ENCODE measurements at regions not wholly inside any gene's neighbourhood (a gene's known extent, or its start where the extent isn't known, plus 50 kb on each side); places are given as distances from the start of the nearest gene placed in this dataset.

- ATAC-seq (no peak), DNase-seq (no peak)
- no peak for TF ChIP-seq CTCF (IDR thresholded peaks at IDR 0.05)
- Mint-ChIP-seq H3K9me3 (no peaks in the 10 kb centered on the region), H3K4me1 (ENCODE audit: low read depth) (peaks cover 18% of the 10 kb centered on the region), H3K4me3 (no peak overlapping the region), H3K27ac (no peak overlapping the region), H3K27me3 (peaks cover 13% of the 10 kb centered on the region), H3K36me3 (ENCODE audit: low read depth) (no peaks in the 10 kb centered on the region)
- intact Hi-C loops (cut with micrococcal nuclease) = loop anchor here (5.0 to 10.0 kb wide), 4 partner anchors 168 to 558 kb away; no protein-coding TSS in a partner anchor
- POLR2A ChIA-PET = no interaction called here
- CTCF ChIA-PET = interaction anchor here (1.8 to 7.6 kb wide), 5 partner anchors 13 to 557 kb away, joined by 4 to 73 read pairs (median 23); partner anchors contain the start of gene CCDC71L
Measured at GRCh38 chr7:106179256-106179655, 67.1 kb upstream of the SYPL1 start.

- H3K9me3 Mint-ChIP-seq = no peaks in the 10 kb centered on the region
- no peak for TF ChIP-seq CTCF (IDR thresholded peaks at IDR 0.05)
- H3K36me3 Mint-ChIP-seq (ENCODE audit: low read depth) = no peaks in the 10 kb centered on the region
- no peak overlapping the region for H3K4me3 Mint-ChIP-seq
- ChIA-PET CTCF (interaction anchor here (0.9 to 7.6 kb wide), 6 partner anchors 12 to 558 kb away, joined by 3 to 73 read pairs (median 22); partner anchors contain the start of gene CCDC71L), POLR2A (interaction anchor here (0.8 kb wide), 1 partner anchor 106 kb away, joined by 3 read pairs; the partner anchor contains the start of gene NAMPT)
- intact Hi-C loops (cut with micrococcal nuclease) = loop anchor here (5.0 to 10.0 kb wide), 4 partner anchors 169 to 559 kb away; no protein-coding TSS in a partner anchor
- peaks cover 12% of the 10 kb centered on the region for H3K4me1 Mint-ChIP-seq (ENCODE audit: low read depth)
- no peak overlapping the region for H3K27ac Mint-ChIP-seq
- ATAC-seq = no peak
- DNase-seq = peak; percentile 20
- peaks cover 13% of the 10 kb centered on the region for H3K27me3 Mint-ChIP-seq
Measured at GRCh38 chr7:106178593-106179134, 66.6 kb upstream of the SYPL1 start.

- DNase-seq = no peak
- H3K27me3 Mint-ChIP-seq = peaks cover 13% of the 10 kb centered on the region
- ChIA-PET POLR2A (interaction anchor here (0.6 to 0.8 kb wide), 2 partner anchors 27 to 107 kb away, joined by 3 to 6 read pairs; partner anchors contain the start of gene NAMPT), CTCF (interaction anchor here (0.7 to 7.6 kb wide), 32 partner anchors 9 to 570 kb away, joined by 3 to 73 read pairs (median 6); partner anchors contain the start of gene CCDC71L)
- no peak overlapping the region for H3K27ac Mint-ChIP-seq
- H3K9me3 Mint-ChIP-seq = no peaks in the 10 kb centered on the region
- ATAC-seq = no peak
- peaks cover 10% of the 10 kb centered on the region for H3K4me1 Mint-ChIP-seq (ENCODE audit: low read depth)
- no peaks in the 10 kb centered on the region for H3K36me3 Mint-ChIP-seq (ENCODE audit: low read depth)
- no peak overlapping the region for H3K4me3 Mint-ChIP-seq
- TF ChIP-seq CTCF (IDR thresholded peaks at IDR 0.05) = no peak
- intact Hi-C loops (cut with micrococcal nuclease) = loop anchor here (2.0 to 10.0 kb wide), 5 partner anchors 169 to 559 kb away; no protein-coding TSS in a partner anchor
Measured at GRCh38 chr7:106177738-106178592, 65.9 kb upstream of the SYPL1 start.

DNA sequence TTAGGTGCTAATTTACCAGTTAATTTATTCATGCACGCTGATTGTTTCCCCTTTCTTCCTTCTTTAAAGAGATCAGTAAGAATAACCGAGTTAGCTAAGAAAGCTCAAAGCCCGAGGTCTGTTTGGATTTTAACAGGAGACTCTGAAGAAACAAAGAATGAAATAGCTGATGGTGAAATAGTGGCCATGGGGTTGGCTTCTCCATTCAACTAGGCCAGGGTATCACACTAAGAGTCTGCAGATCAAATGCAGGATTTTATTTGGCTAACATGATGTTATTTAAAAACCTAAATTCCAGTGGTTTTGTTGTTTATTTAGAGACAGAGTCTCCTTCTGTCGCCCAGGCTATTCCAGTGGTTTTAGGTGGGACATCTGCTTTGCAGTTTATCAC lies 65.2 kb upstream of the SYPL1 start:
- intact Hi-C loops (cut with micrococcal nuclease) = loop anchor here (2.0 to 10.0 kb wide), 5 partner anchors 170 to 560 kb away; no protein-coding TSS in a partner anchor
- Mint-ChIP-seq H3K27ac (no peak overlapping the region), H3K36me3 (ENCODE audit: low read depth) (no peaks in the 10 kb centered on the region), H3K4me3 (no peak overlapping the region), H3K9me3 (no peaks in the 10 kb centered on the region), H3K27me3 (peaks cover 13% of the 10 kb centered on the region), H3K4me1 (ENCODE audit: low read depth) (peaks cover 10% of the 10 kb centered on the region)
- ChIA-PET POLR2A (interaction anchor here (0.6 to 1.3 kb wide), 4 partner anchors 26 to 285 kb away, joined by 3 to 6 read pairs (median 3); no protein-coding TSS in a partner anchor), CTCF (interaction anchor here (0.5 to 7.6 kb wide), 57 partner anchors 10 to 975 kb away, joined by 3 to 73 read pairs (median 4); partner anchors contain the start of genes CCDC71L and NAMPT)
- TF ChIP-seq CTCF (IDR thresholded peaks at IDR 0.05) = no peak
- ATAC-seq (no peak), DNase-seq (no peak)
